Choroid plexus epithelial cell (primary cell): ENCODE measurements at regions not wholly inside any gene's neighbourhood (a gene's known extent, or its start where the extent isn't known, plus 50 kb on each side); places are given as distances from the start of the nearest gene placed in this dataset.

Experiments
- DNase-seq: peaks from one replicate; pipeline ENCODE4 v3.0.0-alpha.2; 2010; ENCODE audit warnings: low read depth
- H3K4me3 ChIP-seq: 2 replicates; pipeline ENCODE4 v1.5.1; 2011; ENCODE audit warnings: low read depth, mild to moderate bottlenecking, control low read depth, low read length, moderate library complexity
- TF ChIP-seq, protein P1 (sequence below): conservative IDR thresholded peaks from 2 replicates; pipeline ENCODE4 v1.5.1; 2011; ENCODE audit warnings: low read depth, mild to moderate bottlenecking, control low read depth, inconsistent platforms, low read length, moderate library complexity

GRCh38 chr18:32884543-32884942 is 111.7 kb upstream of the KLHL14 start:
- TF ChIP-seq, protein P1, sequence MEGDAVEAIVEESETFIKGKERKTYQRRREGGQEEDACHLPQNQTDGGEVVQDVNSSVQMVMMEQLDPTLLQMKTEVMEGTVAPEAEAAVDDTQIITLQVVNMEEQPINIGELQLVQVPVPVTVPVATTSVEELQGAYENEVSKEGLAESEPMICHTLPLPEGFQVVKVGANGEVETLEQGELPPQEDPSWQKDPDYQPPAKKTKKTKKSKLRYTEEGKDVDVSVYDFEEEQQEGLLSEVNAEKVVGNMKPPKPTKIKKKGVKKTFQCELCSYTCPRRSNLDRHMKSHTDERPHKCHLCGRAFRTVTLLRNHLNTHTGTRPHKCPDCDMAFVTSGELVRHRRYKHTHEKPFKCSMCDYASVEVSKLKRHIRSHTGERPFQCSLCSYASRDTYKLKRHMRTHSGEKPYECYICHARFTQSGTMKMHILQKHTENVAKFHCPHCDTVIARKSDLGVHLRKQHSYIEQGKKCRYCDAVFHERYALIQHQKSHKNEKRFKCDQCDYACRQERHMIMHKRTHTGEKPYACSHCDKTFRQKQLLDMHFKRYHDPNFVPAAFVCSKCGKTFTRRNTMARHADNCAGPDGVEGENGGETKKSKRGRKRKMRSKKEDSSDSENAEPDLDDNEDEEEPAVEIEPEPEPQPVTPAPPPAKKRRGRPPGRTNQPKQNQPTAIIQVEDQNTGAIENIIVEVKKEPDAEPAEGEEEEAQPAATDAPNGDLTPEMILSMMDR, result no peak
- H3K4me3 ChIP-seq, result no peak overlapping the region
- DNase-seq, result no peak

DNA sequence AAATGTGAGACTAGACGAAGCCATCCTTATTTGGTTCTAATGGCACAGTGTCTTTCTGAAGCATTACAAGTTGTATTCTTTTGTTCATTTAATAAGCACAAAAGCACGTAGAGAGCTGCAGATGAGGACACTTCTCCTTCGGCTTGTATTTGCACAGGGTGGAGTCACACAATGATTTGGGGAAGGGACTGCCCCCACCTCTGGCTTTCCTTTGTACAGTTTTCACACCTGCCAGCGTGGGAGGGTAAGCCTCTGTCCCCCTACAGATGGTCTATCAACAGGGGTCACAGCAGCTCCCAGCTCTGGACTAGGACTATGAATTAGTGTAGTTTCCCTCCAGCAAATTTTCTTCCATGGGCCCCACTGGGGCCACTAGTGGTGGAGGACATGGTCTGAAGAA is 108.2 kb upstream of the KLHL14 start:
- TF ChIP-seq, protein P1, result no peak
- no peak for DNase-seq
- H3K4me3 ChIP-seq, result no peak overlapping the region

GRCh38 chr18:32879497-32879896 is 106.7 kb upstream of the KLHL14 start:
- DNase-seq, result peak; percentile 18
- TF ChIP-seq, protein P1, result no peak
- H3K4me3 ChIP-seq, result no peak overlapping the region

DNA sequence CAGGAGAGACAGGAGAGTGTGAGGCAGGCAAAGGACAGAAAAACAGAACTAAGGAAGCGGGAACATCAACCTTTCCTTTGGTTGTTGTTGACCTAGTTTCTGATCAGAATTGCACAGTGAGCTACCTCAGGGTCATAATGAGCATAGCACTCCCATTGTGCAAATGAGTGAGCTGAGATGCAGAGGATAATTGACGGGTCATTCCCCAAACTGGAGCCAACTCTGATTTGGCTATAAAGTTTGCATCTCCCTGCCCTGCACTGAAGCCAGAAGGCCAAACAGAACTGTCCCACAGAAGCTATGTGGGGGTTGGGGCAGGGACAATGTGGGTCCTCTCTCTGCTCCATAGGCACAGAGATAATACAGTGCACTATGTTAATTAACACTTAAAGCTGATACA is 105.6 kb upstream of the KLHL14 start:
- TF ChIP-seq, protein P1, result no peak
- DNase-seq, result no peak
- no peak overlapping the region for H3K4me3 ChIP-seq

- no peak for DNase-seq
- no peak overlapping the region for H3K4me3 ChIP-seq
- TF ChIP-seq, protein P1, result no peak
Observed at GRCh38 chr18:32877371-32877770, 104.5 kb upstream of the KLHL14 start.

DNA sequence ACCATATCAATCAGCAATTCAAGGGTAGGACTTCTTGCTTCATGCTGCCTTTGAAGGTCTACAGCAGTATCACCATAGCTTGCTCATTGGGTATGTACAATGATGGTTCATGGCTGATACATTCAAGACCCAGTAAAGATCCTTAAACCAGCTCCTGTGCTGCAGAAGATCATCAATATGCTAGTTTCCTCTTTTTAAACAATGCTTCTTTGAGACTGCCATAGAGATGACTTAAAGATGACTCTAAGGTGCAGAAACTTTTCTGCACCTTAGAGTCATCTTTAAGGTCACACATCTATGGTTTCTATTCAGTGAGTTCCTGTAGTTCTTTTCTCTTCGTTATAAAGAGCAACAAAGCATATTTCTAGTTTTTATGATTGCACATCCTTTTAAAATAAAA is 102.8 kb upstream of the KLHL14 start:
- TF ChIP-seq, protein P1, result no peak

GRCh38 chr18:32871786-32872185 is 99.0 kb upstream of the KLHL14 start:
- H3K4me3 ChIP-seq, result no peak overlapping the region
- no peak for DNase-seq
- TF ChIP-seq, protein P1, result no peak

More for the DNA sequence above, 102.8 kb upstream of the KLHL14 start:
- DNase-seq, result no peak
- H3K4me3 ChIP-seq, result no peak overlapping the region
